ENCODE measurements at regions not wholly inside any gene's neighbourhood (a gene's known extent, or its start where the extent isn't known, plus 50 kb on each side); places are given as distances from the start of the nearest gene placed in this dataset.

DNA sequence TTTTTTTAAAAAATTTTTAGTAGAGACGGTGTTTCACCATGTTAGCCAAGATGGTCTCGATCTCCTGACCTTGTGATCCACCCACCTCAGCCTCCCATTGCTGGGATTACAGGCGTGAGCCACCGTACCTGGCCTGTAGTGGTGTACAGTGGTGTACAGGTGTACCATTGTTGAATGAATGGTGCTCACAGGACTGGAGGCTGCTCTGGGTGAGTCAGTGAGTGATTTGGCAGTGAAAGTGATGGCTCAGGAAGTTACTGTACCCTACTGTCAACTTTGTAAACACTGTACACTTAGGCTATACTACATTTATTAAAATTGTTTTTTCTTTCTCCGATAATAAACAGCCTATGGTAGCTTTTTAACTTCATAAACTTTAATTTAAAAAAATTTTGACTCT is 122.8 kb upstream of the EEF1E1 start:
- Histone ChIP-seq H2AK5ac (ENCODE audit: insufficient read length, low read length) (no peak overlapping the region), H3K14ac (ENCODE audit: insufficient read depth, low read length) (no peak overlapping the region), H3T11ph (ENCODE audit: low read length) (no peak overlapping the region), H2AFZ (ENCODE audit: low read length) (no peak overlapping the region), H2BK20ac (ENCODE audit: low read depth, low read length, poor library complexity, severe bottlenecking) (no peak overlapping the region), H3K9ac (ENCODE audit: extremely low read depth, insufficient read length, low read length) (no peak overlapping the region), H3K4ac (ENCODE audit: low read depth, low read length) (no peak overlapping the region), H3K79me1 (ENCODE audit: insufficient read depth, low read depth, low read length, poor library complexity, severe bottlenecking) (no peaks in the 10 kb centered on the region), H3K56ac (ENCODE audit: insufficient read length, low read depth, low read length) (no peak overlapping the region), H2BK120ac (ENCODE audit: low read depth, low read length, poor library complexity, severe bottlenecking) (no peak overlapping the region), H2BK15ac (ENCODE audit: low read depth, low read length) (no peak overlapping the region), H3K23me2 (ENCODE audit: insufficient read length, low read depth, low read length, poor library complexity, severe bottlenecking) (no peaks in the 10 kb centered on the region), H2BK12ac (ENCODE audit: insufficient read length, low read depth, low read length) (no peak overlapping the region), H2BK5ac (ENCODE audit: insufficient read length, low read length) (no peak overlapping the region), H4K91ac (ENCODE audit: insufficient read length, low read depth, low read length) (no peak overlapping the region), H3K23ac (ENCODE audit: insufficient read length, low read depth, low read length) (no peak overlapping the region), H4K5ac (ENCODE audit: insufficient read length, low read depth, low read length) (no peak overlapping the region), H3K9me3 (ENCODE audit: control insufficient read depth, low read depth, low read length) (no peaks in the 10 kb centered on the region), H3K79me2 (ENCODE audit: insufficient read depth, low read length) (no peaks in the 10 kb centered on the region), H3K27me3 (ENCODE audit: insufficient read depth, low read length) (no peaks in the 10 kb centered on the region), H4K8ac (replicated peaks; ENCODE audit: insufficient read length, low read depth, low read length) (no peak overlapping the region), H3K27ac (ENCODE audit: insufficient read length, low read depth, low read length) (no peak overlapping the region), H4K20me1 (ENCODE audit: control insufficient read depth, insufficient read depth, insufficient read length) (no peaks in the 10 kb centered on the region), H3K18ac (ENCODE audit: insufficient read length, low read depth, low read length) (no peak overlapping the region), H3K4me1 (ENCODE audit: insufficient read depth, low read length) (no peaks in the 10 kb centered on the region), H3K4me2 (ENCODE audit: insufficient read depth, insufficient read length, low read length) (no peak overlapping the region)
- no peak for DNase-seq
- TF ChIP-seq, protein P1, sequence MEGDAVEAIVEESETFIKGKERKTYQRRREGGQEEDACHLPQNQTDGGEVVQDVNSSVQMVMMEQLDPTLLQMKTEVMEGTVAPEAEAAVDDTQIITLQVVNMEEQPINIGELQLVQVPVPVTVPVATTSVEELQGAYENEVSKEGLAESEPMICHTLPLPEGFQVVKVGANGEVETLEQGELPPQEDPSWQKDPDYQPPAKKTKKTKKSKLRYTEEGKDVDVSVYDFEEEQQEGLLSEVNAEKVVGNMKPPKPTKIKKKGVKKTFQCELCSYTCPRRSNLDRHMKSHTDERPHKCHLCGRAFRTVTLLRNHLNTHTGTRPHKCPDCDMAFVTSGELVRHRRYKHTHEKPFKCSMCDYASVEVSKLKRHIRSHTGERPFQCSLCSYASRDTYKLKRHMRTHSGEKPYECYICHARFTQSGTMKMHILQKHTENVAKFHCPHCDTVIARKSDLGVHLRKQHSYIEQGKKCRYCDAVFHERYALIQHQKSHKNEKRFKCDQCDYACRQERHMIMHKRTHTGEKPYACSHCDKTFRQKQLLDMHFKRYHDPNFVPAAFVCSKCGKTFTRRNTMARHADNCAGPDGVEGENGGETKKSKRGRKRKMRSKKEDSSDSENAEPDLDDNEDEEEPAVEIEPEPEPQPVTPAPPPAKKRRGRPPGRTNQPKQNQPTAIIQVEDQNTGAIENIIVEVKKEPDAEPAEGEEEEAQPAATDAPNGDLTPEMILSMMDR (conservative IDR thresholded peaks at IDR 0.05) = no peak
- H3K9me3 Mint-ChIP-seq = no peaks in the 10 kb centered on the region; a peak in 2 of 5 replicates
- H3K4me1 Mint-ChIP-seq = peaks cover 7% of the 10 kb centered on the region in 2 experiments
- no peaks in the 10 kb centered on the region for H3K27me3 Mint-ChIP-seq (ENCODE audit: low read depth)
- no CpG with 5 or more reads among the region's 5 CpGs for WGBS (ENCODE audit: extremely low coverage, insufficient read length, low lambda C conversion rate)
- peak overlapping the region in 1 of 3 experiments; percentile 70; a peak in 1 of 7 replicates for H3K27ac Mint-ChIP-seq
- no peaks in the 10 kb centered on the region for H3K36me3 Mint-ChIP-seq (ENCODE audit: insufficient read depth in 1 of 3, low read depth in 3 of 3)
- H3K4me3 Mint-ChIP-seq = no peak overlapping the region

All from H9 (cell line).